ENCODE measurements at regions not wholly inside any gene's neighbourhood (a gene's known extent, or its start where the extent isn't known, plus 50 kb on each side); places are given as distances from the start of the nearest gene placed in this dataset.

GRCh38 chr10:108051218-108051617 is 886.7 kb upstream of the SORCS1 start:
- TF ChIP-seq, protein P1, sequence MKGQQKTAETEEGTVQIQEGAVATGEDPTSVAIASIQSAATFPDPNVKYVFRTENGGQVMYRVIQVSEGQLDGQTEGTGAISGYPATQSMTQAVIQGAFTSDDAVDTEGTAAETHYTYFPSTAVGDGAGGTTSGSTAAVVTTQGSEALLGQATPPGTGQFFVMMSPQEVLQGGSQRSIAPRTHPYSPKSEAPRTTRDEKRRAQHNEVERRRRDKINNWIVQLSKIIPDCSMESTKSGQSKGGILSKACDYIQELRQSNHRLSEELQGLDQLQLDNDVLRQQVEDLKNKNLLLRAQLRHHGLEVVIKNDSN (IDR thresholded peaks at IDR 0.05) = no peak
- TF ChIP-seq FOXM1 (IDR thresholded peaks at IDR 0.05; ENCODE audit: borderline replicate concordance, low read depth) (no peak), ZBTB7A (IDR thresholded peaks at IDR 0.05; ENCODE audit: low read depth) (no peak)

DNA sequence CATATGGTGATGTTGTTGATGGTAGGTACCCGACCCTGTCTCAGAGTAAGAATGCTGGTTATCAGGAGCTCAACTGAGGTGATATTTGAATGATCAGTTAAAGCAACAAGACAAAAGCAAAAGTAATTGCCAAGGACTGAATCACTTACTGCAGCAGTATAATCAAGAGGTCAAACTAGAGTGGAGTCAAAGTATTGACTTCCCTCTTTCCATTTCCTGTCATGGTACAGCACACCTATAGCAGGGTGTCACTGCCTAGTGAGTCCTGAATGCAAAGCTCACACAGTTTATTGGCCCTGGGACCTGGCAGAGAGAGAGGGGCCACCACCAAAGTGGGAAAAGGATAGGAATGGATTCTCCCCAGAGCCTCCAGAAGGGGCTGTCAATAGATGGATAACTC is 886.1 kb upstream of the SORCS1 start:
- TF ChIP-seq YY1 (IDR thresholded peaks at IDR 0.05; ENCODE audit: low read depth) (no peak), RAD21 (IDR thresholded peaks at IDR 0.05; ENCODE audit: low read depth) (no peak), TCF12 (IDR thresholded peaks at IDR 0.05; ENCODE audit: low read depth) (no peak), ZBTB7A (IDR thresholded peaks at IDR 0.05; ENCODE audit: low read depth) (no peak), TEAD4 (IDR thresholded peaks at IDR 0.05) (no peak), EP300 (IDR thresholded peaks at IDR 0.05; ENCODE audit: borderline replicate concordance) (no peak), CREB1 (IDR thresholded peaks at IDR 0.05; ENCODE audit: low read depth) (no peak), NFIC (IDR thresholded peaks at IDR 0.05) (no peak), CEBPB (IDR thresholded peaks at IDR 0.05) (no peak), EGR1 (IDR thresholded peaks at IDR 0.05) (no peak), FOXM1 (IDR thresholded peaks at IDR 0.05; ENCODE audit: borderline replicate concordance, low read depth) (no peak), TAF1 (IDR thresholded peaks at IDR 0.05; ENCODE audit: low read depth) (no peak)
- TF ChIP-seq, protein P2, sequence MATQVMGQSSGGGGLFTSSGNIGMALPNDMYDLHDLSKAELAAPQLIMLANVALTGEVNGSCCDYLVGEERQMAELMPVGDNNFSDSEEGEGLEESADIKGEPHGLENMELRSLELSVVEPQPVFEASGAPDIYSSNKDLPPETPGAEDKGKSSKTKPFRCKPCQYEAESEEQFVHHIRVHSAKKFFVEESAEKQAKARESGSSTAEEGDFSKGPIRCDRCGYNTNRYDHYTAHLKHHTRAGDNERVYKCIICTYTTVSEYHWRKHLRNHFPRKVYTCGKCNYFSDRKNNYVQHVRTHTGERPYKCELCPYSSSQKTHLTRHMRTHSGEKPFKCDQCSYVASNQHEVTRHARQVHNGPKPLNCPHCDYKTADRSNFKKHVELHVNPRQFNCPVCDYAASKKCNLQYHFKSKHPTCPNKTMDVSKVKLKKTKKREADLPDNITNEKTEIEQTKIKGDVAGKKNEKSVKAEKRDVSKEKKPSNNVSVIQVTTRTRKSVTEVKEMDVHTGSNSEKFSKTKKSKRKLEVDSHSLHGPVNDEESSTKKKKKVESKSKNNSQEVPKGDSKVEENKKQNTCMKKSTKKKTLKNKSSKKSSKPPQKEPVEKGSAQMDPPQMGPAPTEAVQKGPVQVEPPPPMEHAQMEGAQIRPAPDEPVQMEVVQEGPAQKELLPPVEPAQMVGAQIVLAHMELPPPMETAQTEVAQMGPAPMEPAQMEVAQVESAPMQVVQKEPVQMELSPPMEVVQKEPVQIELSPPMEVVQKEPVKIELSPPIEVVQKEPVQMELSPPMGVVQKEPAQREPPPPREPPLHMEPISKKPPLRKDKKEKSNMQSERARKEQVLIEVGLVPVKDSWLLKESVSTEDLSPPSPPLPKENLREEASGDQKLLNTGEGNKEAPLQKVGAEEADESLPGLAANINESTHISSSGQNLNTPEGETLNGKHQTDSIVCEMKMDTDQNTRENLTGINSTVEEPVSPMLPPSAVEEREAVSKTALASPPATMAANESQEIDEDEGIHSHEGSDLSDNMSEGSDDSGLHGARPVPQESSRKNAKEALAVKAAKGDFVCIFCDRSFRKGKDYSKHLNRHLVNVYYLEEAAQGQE (IDR thresholded peaks at IDR 0.05; ENCODE audit: low read depth) = no peak
- TF ChIP-seq, protein P3, sequence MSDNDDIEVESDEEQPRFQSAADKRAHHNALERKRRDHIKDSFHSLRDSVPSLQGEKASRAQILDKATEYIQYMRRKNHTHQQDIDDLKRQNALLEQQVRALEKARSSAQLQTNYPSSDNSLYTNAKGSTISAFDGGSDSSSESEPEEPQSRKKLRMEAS (IDR thresholded peaks at IDR 0.05) = no peak
- TF ChIP-seq, protein P1 (IDR thresholded peaks at IDR 0.05) = no peak

- TF ChIP-seq NFIC (IDR thresholded peaks at IDR 0.05) (no peak), ZBTB7A (IDR thresholded peaks at IDR 0.05; ENCODE audit: low read depth) (no peak), EP300 (IDR thresholded peaks at IDR 0.05; ENCODE audit: borderline replicate concordance) (no peak), FOXM1 (IDR thresholded peaks at IDR 0.05; ENCODE audit: borderline replicate concordance, low read depth) (no peak), CREB1 (IDR thresholded peaks at IDR 0.05; ENCODE audit: low read depth) (no peak), CEBPB (IDR thresholded peaks at IDR 0.05) (no peak), TEAD4 (IDR thresholded peaks at IDR 0.05) (no peak), YY1 (IDR thresholded peaks at IDR 0.05; ENCODE audit: low read depth) (no peak), TAF1 (IDR thresholded peaks at IDR 0.05; ENCODE audit: low read depth) (no peak), RAD21 (IDR thresholded peaks at IDR 0.05; ENCODE audit: low read depth) (no peak)
- TF ChIP-seq, protein P3 (IDR thresholded peaks at IDR 0.05) = no peak
- TF ChIP-seq, protein P1 (IDR thresholded peaks at IDR 0.05) = no peak
These were observed 885.2 kb upstream of the SORCS1 start for GRCh38 chr10:108049668-108050067.

- TF ChIP-seq TEAD4 (IDR thresholded peaks at IDR 0.05) (no peak), TAF1 (IDR thresholded peaks at IDR 0.05; ENCODE audit: low read depth) (no peak), EP300 (IDR thresholded peaks at IDR 0.05; ENCODE audit: borderline replicate concordance) (no peak), CREB1 (IDR thresholded peaks at IDR 0.05; ENCODE audit: low read depth) (no peak), ZBTB7A (IDR thresholded peaks at IDR 0.05; ENCODE audit: low read depth) (no peak), EGR1 (IDR thresholded peaks at IDR 0.05) (no peak), FOXM1 (IDR thresholded peaks at IDR 0.05; ENCODE audit: borderline replicate concordance, low read depth) (no peak), RAD21 (IDR thresholded peaks at IDR 0.05; ENCODE audit: low read depth) (no peak), NFIC (IDR thresholded peaks at IDR 0.05) (no peak), YY1 (IDR thresholded peaks at IDR 0.05; ENCODE audit: low read depth) (no peak), CEBPB (IDR thresholded peaks at IDR 0.05) (no peak), TCF12 (IDR thresholded peaks at IDR 0.05; ENCODE audit: low read depth) (no peak)
- TF ChIP-seq, protein P1 (IDR thresholded peaks at IDR 0.05) = no peak
- TF ChIP-seq, protein P3 (IDR thresholded peaks at IDR 0.05) = no peak
- TF ChIP-seq, protein P2 (IDR thresholded peaks at IDR 0.05; ENCODE audit: low read depth) = no peak
These were observed 884.4 kb upstream of the SORCS1 start for GRCh38 chr10:108048898-108049297.

Data from Ishikawa (cell line).